ENCODE measurements at regions not wholly inside any gene's neighbourhood (a gene's known extent, or its start where the extent isn't known, plus 50 kb on each side); places are given as distances from the start of the nearest gene placed in this dataset.

GRCh38 chr16:61246592-61246991, 789.6 kb downstream of the CDH8 start:
- no peak for TF ChIP-seq CTCF (IDR thresholded peaks at IDR 0.05; ENCODE audit: low read length)
- TF ChIP-seq EZH2phosphoT487 (IDR thresholded peaks at IDR 0.05; ENCODE audit: low read length) = no peak
- TF ChIP-seq EZH2 (optimal IDR thresholded peaks at IDR 0.05; ENCODE audit: low read depth, low read length) = no peak
